ENCODE measurements at regions not wholly inside any gene's neighbourhood (a gene's known extent, or its start where the extent isn't known, plus 50 kb on each side); places are given as distances from the start of the nearest gene placed in this dataset.
"Not testable (repeated sequence)": the region's sequence is repeated elsewhere in the genome, so short reads cannot be mapped to it uniquely, and the experiment has no call there.

DNA sequence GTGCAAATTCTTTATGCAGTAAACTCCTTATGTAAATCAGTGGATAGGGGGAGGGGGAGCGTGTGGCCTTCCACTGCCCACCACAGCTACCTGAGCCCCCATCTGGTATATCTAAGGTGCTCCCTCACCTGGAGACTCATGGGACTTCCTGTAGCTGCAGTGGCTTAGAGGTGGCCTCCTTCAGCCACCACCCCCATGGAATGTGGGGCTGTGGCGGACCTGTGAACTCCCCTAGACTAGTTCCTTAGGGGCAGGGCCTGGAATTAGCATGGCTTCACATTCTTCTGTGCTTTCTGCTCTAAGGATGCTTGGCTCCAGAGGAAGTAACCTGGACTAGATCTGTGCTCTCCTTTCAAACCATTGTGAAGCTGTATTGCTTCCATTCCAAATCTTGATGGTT is 550.5 kb upstream of the COBL start:
- no peak for DNase-seq (ENCODE audit: low read depth in 4 of 4, low spot score in 3 of 4)

DNA sequence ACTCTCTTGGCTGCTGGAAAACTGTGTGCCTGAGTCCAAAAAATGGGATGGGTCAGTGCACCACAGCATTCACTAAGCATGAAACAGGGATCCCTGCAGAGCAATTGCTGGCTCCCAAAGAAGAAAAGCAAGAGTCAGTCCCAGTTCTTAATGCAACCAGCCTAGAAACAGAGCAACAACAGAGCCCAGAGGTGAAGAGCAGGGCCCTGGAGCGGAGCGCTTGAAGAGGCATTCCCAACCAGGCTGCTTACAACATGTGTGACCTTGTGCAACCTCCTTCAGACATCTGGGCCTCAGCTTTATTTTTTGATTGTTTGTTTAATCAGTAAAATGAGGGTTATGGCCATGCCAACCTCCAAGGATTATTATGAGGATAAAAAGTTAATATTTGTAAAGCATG is 543.7 kb upstream of the COBL start:
- DNase-seq (ENCODE audit: low read depth in 4 of 4, low spot score in 3 of 4), result no peak

DNA sequence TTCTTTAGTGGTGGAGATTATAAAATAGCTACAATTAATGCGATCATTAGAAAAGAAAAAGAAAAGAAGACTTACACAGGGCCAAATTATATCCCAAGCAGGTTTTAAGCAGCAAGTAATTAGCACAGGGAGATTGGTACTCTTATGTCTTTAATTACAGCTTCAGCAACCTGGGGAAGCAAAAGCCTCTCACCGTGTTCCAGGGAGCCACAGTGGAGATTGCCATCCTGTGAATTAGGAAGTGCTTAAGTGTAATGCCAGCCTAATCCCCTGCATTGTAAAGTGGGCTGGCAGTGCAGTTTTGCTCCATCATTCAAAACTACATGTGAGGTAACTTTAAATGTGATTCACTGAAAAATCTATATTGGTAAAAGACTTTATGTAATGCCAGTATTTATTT is 533.5 kb upstream of the COBL start:
- no peak for DNase-seq (ENCODE audit: low read depth in 4 of 4, low spot score in 3 of 4)

DNA sequence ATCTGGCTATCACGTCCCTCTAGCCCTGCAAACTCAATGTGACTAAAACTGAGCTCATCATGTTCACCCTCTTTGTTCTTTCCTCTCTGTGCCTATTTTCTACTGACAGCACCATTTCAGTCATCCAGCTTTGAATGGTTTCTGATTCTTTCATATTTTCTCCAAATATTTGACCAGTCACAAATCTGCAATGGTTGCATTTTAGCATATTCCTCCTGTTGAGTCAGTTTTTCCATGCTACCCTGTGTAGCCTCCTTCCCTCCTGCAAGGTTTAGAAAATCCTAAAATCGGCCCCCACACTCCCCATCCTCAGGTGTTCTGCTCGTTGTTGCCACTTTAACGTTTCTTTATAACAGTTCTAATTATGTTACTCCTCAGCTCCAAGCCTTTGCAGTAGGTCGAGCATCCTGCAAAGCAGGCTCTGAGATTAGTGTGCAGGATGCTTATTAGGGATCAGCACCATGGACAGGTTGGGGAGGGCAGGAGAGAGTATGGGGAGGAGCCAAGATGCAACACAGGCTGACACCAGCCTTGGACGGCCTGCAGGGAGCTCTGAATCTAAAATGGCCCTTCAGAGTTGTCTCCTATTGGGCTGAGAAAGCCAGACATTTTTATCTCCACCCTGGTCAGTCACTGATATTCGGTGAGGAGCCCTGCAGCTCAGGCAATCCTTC is 531.0 kb upstream of the COBL start:
- DNase-seq (ENCODE audit: low read depth in 4 of 4, low spot score in 3 of 4), result peak in 1 of 4 donors; percentile 8

DNA sequence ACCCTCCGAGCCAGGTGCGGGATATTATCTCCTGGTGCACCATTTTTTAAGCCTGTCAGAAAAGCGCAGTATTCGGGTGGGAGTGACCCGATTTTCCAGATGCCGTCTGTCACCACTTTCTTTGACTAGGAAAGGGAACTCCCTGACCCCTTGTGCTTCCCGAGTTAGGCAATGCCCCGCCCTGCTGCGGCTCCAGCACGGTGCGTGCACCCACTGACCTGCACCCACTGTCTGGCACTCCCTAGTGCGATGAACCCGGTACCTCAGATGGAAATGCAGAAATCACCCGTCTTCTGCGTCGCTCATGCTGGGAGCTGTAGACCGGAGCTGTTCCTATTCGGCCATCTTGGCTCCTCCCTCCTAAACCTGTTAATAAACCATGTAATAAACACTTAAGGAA is 522.5 kb upstream of the COBL start:
- DNase-seq (ENCODE audit: low read depth in 4 of 4, low spot score in 3 of 4), result not testable (repeated sequence)

DNA sequence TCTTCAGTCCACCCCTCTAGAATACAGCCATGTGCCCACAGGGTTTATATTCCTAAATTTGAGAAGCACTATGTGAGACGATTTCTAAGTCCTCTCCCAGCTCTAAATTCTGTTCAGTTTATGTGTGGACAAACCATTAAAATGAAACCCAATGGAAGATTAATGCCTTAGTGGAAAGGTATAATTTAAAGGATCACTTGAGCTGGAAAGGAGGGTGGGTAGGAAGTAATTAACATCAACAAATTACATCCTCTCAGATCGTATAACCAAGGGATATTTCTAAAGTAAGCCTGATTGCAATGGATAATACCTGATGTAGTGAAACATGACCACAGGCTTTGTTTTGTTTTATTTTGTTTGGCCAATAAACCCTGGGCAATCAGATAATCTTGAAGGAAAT is 511.0 kb upstream of the COBL start:
- DNase-seq (ENCODE audit: low read depth in 4 of 4, low spot score in 3 of 4), result peak in 2 of 4 donors; percentile 26 to 34

DNA sequence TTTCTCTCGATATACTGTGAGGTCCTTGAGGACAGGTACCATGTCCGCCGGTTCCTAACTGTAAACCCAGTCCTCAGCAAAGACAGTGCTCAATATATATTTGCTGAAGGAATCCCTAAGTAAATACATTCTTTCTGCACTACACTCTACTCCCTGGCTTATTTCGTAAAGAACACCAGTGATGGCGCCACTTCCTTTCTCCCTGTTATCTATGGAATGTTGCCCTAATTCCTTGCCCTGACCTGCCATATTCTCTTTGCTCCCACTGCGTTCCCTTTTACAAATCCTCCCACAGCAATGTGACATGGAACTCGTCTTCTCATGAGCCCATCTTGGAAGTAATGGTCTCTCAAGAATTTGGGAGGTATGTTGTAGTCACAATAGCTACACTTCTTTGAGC is 507.4 kb upstream of the COBL start:
- no peak for DNase-seq (ENCODE audit: low read depth in 4 of 4, low spot score in 3 of 4)

DNA sequence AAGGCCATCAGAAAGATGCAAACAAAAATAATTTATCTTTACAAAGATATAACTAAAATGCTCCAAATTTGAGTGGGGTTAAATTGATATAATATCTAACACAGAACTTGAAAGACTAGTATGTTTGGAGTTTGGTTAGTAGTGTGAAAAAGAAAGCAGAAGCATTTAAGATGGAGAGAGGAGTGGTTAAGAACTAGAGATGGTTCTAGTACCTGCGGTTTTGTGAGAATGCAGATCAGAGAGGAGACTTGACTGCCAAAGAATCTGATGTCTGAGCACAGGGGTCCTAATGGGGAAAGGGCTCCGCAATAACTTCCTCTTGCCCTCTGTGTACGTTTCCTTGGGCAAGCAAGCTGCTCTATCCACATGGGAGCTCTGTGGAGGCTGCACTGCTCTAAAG is 506.8 kb upstream of the COBL start:
- no peak for DNase-seq (ENCODE audit: low read depth in 4 of 4, low spot score in 3 of 4)

DNA sequence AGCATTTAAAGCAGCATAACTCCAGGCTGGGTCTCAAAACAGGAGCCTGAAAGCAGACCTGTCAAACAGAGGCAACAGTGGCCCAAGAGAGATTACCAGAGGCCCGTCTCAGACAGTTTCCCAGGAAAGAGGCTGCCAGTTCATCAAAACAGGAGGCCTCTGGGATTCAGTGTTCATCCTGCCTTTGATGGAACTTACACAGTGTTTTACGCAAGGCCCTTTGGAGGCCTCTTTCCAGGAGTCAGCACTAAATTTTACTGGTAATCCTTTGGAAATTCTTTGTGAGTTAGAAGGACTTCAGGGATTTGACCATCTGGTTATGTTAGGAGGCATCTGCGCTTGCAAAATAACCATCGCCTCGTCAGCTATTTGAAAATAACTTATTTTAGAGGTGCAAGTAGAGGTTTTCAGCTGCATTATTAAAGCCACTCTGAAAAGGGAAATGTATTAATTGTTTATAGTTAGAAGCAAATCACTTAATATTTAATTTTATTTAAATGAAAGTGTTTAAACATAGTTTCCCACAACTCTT is 501.2 kb upstream of the COBL start:
- DNase-seq (ENCODE audit: low read depth in 4 of 4, low spot score in 3 of 4), result no peak

DNA sequence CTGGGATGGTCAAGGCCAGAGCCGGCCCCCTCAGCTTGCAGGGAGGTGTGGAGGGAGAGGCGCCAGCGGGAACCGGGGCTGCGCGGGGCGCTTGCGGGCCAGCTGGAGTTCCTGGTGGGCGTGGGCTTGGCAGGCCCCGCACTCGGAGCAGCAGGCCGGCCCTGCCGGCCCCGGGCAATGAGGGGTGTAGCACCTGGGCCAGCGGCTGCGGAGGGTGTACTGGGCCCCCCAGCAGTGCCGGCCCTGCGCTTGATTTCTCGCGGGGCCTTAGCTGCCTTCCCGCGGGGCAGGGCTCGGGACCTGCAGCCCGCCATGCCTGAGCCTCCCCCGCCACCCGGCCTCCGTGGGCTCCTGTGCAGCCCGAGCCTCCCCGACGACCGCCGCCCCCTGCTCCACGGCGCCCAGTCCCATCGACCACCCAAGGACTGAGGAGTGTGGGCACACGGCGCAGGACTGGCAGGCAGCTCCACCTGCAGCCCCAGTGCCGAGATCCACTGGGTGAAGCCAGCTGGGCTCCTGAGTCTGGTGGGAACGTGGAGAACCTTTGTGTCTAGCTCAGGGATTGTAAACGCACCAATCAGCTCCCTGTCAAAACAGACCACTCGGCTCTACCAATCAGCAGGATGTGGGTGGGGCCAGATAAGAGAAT is 489.3 kb upstream of the COBL start:
- DNase-seq (ENCODE audit: low read depth in 4 of 4, low spot score in 3 of 4), result not testable (repeated sequence)

DNA sequence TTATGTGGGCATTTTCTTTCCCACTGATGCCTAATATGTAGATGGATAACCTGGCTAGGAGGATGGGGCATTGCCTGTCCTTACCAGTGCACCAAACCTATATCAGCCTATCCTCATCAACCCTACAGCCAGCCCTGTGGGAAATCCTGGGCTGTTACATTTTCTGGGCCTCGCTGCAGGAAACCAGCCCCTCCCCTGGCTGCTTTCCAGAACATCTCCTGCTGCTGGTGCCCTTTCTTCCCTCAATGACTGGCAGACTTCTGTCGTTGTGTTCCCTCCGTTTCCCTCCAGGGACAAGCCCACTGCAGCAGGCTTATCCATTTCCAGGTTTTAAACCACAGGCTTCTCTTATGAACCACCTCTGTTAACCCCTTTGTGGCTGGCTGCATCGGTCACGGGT is 486.1 kb upstream of the COBL start:
- no peak for DNase-seq (ENCODE audit: low read depth in 4 of 4, low spot score in 3 of 4)

DNA sequence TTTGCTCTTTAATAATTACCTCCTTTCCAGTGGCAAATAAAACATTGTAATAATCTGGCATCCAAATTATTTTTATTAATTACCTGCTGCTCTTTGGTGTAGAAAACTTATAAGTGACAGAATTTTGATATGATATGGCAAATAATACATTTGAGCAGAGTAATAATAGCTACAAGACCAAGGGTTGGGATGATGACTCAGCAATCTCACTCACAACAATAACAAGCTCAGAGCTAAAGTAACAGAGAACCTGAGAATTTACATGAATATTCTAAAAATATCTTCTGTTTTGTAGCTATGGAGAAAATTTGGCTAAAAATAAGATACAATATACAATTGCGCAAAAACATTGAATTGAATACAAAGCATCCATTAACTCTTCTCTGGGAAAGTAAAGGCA is 480.8 kb upstream of the COBL start:
- no peak for DNase-seq (ENCODE audit: low read depth in 4 of 4, low spot score in 3 of 4)

DNA sequence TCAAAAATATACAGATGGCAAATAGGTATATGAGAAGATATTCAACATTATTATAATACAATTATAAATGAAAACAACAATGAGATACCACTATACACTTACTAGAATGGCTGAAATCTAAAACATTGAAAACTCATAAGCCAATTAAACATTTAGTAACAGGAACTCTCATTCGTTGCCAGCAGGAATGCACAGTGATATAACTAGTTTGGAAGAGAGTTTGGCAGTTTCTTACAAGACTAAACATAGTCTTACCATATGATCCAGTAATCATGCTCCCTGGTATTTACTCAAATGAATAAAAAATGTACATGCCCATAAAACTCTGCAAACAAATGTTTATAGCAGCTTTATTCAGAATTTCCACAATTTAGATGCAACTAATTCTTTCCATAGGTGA is 476.2 kb upstream of the COBL start:
- DNase-seq (ENCODE audit: low read depth in 4 of 4, low spot score in 3 of 4), result no peak

DNA sequence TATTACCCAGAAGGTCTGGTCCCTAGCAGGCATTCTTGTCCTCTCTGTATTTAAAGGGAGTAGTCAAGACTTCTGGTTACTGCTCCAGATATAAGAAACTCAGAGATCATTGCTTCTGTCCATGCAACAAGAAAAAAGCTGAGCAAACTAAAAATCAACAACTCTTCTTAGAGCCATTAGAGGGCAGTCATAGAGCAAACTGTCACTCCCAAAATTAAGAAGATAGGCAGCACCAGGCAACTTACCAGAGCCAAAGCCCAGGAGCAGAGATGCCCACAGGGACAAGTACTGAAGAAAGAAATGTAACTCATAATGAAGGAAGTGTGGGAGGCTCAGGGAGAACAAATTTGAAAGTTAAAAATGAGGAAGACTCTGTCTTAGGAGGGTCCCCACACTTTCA is 472.9 kb upstream of the COBL start:
- DNase-seq (ENCODE audit: low read depth in 4 of 4, low spot score in 3 of 4), result no peak

DNA sequence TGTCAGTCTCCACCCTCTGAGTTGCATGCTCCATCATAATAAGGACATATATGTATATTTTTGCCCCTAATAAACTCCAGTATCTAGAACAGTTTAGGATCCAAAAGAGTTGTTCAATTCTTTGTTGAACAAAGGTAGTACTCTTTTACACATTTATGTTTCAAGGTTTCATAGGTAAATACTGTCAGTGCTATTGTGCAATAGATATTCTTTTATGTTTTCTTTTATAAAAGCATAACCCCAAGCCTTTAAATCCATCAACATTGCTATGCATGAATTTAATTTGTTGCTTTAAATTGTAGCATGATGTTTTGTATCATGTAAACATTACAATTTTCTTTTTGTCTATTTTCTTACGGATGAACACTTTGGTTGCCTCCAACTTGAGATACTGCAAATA is 469.7 kb upstream of the COBL start:
- DNase-seq (ENCODE audit: low read depth in 4 of 4, low spot score in 3 of 4), result no peak

DNA sequence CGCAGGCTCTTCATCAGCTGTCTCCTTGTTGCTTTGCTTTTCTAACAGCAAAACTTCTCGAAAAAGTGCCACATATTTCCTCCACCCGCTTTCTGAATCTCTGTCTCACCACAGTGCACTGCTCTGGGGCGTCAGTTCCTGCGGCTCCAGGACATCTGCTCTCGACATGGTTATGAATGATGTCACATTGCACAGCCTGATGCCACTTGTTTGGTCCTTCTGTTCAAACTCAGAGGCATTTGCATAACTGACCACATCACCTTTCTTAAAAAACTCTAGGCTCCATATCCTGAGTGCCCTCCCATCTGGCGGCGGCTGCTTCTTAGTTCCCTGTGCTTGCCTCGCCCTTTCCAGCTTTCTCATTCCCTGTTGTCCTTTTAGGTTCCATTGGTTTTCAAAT is 469.3 kb upstream of the COBL start:
- no peak for DNase-seq (ENCODE audit: low read depth in 4 of 4, low spot score in 3 of 4)

DNA sequence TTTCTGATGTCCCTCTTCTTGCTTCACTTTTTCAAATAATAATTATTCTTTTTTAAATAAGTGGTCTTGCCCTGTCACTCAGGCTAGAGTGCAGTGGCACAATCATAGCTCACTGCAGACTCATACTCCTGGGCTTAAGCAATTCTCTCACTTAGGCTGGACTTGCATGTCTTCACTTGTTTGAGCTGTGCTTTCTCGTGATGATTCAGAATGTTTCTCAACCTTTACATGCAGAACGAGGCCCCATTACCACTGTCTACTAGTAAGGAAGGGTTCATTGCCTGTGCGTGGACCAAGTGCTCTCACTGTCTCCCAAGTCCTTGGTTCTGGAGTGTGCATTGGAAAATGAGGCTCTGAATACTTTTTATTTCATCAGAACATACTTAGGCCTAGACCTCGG is 468.6 kb upstream of the COBL start:
- DNase-seq (ENCODE audit: low read depth in 4 of 4, low spot score in 3 of 4), result no peak

DNA sequence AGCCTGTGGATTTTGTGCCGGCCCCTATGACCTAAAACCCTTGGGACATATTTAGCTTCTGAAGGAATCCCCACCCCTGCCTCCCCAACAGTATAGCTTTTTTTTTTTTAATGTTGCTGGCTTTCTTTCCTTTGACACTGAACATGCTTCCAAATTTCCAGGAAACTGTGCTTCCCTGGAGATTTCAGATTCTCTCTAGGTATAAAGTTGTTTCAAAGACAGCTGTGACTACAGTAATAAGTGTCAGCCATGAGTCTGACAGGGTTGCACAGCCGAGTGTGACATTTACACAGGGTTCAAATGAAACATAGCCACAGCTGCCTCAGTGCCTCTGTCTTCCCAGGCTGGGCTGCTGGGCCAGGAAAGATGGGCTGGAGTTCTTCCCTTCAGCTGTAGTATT is 466.6 kb upstream of the COBL start:
- no peak for DNase-seq (ENCODE audit: low read depth in 4 of 4, low spot score in 3 of 4)

DNA sequence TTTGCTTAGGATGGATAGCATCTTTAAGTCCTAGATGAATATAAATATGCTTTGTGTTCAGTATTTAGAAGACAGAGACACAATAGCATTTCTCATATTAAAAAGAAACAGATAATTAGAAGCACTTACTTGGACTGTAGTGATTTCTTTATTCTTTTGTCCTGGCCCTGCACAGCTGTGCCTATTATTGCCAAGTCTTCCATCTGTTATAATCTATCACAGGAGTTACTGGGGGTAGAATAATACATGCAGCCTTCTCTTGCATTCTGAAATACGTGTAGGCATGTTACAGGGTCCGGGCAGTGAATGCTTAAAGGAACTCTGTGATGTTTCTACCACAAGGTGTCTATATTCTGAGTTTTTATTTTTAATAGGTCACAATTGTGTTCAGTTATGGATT is 461.5 kb upstream of the COBL start:
- no peak for DNase-seq (ENCODE audit: low read depth in 4 of 4, low spot score in 3 of 4)

DNA sequence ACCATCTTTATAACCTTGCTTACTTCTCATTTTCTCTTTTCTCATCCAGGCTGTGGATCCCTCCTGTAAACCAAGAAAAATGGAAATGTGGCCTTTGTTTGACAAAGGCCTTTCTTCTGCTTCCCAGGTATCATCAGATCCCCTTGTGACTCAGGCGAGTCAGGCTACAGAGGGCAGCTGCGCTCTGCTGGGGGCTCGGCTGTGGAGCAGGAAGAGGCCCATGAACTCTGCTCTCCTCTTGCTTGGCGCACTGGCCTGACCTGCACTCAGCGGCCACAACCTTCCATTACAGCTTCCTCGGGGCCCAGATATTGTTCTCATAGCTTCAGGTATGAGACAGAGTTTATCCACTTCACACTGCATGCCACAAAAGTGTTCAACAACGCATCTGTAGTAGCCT is 457.6 kb upstream of the COBL start:
- no peak for DNase-seq (ENCODE audit: low read depth in 4 of 4, low spot score in 3 of 4)

DNA sequence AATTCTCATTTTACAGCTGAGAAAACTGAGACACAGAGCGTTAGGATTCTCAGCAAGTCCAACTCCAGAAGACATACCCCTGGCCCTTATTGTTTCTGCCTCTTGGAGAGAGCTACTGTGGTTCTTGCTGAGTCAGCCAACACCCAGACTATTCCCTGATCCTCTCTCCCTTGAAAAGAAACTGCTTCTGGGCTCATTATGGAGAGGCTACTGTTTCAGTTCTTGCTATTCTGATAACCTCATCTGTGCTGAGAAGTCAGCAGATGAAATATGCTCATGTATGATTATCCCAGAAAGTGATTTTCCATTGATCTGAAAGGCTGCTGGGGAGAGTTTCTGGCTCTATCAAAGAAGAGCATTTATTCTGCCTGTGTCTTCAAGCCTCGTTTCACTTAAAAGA is 455.6 kb upstream of the COBL start:
- no peak for DNase-seq (ENCODE audit: low read depth in 4 of 4, low spot score in 3 of 4)

DNA sequence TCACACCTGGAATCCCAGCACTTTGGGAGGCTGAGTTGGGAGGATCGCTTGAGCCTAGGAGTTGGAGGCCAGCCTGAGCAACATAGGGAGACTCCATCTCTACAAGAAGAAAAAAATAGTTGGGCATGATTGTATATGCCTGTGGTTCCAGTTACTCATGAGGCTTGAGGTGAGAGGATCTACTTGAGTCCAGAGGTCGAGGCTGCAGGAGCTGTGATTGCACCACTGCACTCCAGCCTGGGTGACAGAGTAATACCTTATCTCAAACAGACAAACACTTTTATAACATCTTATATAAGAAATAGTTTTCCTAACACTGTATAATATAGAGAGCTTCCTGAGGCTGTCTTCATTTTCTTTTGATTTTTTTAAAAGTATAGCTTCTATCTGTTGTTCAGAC is 448.4 kb upstream of the COBL start:
- DNase-seq (ENCODE audit: low read depth in 4 of 4, low spot score in 3 of 4), result no peak

DNA sequence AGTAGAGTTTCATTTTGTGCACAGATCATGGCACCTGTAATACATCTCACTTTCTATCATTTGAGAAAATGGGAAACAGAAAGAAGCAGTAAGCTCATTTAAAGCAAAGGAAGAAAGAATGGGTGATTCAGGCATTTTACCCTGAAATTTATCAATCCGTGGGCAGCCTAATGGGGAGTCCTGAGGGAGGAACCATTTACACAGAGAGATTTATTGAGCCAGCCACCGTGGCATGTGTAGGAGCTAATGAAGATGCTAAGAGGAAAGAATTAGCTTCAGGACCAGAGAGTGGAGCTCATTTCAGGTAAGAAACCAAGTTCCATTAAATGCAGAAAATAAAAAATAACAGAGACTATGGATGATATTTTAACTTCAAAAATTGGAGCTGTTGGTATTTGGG is 443.4 kb upstream of the COBL start:
- no peak for DNase-seq (ENCODE audit: low read depth in 4 of 4, low spot score in 3 of 4)

All from right renal pelvis (tissue), 4 donors.